NCI-H1694 treated with DMSO at 0.1 percent for 48 hours (cell line): ENCODE measurements at regions not wholly inside any gene's neighbourhood (a gene's known extent, or its start where the extent isn't known, plus 50 kb on each side); places are given as distances from the start of the nearest gene placed in this dataset.
"Not testable (repeated sequence)": the region's sequence is repeated elsewhere in the genome, so short reads cannot be mapped to it uniquely, and the experiment has no call there.

Experiments
- DNase-seq: peaks from one replicate; lab custom pipeline; 2025; lab: John Stamatoyannopoulos, UW

- DNase-seq = no peak
These were observed 154.0 kb downstream of the MATN1 start for GRCh38 chr1:30569384-30569783.

GRCh38 chr1:30562559-30562958, 160.8 kb downstream of the MATN1 start:
- DNase-seq = no peak

DNA sequence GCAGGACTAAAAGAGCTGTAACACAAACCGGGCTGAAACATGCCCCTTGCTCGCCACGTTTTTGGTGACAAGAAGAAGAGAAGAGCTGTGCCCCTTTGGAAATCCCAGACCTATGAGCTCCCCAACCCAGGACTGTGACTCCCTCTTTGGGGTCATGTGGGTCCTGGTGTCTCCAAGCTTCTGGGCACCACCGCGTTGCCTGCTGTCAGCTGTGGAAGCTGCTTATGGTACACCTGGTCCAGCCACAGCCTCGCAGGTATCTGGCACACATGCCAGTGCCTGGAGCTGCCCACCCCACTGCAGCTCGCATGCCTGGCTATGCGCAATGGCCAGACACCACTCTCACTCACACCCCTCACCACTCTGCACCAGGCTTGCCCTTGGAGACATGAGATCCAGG, 171.8 kb downstream of the MATN1 start:
- no peak for DNase-seq

DNA sequence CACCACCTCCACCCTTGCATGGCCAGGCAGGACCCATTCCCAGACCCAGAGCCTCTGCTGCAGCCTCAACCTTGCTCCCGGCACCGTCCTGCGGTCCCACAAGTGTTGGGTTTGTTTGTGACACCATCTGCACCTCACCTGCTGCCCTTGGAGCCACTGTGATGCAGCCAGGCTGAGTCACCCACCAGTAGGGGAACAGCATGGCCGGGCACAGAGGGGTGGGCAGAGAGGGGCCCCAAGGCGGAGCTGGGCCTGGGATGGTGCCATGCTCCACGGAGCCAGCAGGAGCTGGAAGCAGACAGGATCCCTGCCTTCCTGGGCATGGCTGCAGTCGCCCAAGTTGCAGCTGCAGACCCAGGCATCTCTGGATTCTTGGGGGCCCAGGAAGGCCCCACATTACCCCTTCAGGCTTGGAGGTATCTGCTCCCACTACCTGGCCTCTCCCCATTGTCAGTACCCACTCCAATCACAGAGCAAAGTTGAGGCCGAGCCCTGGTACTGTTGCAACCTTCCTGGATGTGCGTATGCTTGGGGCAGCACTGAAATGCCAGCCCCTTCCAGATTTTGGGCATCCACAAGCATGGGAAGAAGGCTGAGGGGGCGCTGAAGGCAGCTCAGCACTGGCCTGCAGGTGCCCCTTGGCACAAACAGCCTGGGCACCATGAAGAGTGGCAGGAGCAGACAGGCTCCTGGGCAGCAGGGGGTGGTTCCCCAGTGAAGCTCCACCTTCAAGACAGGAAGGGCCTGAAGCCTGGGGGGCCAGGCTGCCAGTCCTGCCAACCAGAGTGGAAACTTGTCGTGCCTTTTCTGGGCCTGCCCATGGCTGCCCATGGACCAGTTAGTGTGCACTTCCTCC, 172.8 kb downstream of the MATN1 start:
- no peak for DNase-seq

DNA sequence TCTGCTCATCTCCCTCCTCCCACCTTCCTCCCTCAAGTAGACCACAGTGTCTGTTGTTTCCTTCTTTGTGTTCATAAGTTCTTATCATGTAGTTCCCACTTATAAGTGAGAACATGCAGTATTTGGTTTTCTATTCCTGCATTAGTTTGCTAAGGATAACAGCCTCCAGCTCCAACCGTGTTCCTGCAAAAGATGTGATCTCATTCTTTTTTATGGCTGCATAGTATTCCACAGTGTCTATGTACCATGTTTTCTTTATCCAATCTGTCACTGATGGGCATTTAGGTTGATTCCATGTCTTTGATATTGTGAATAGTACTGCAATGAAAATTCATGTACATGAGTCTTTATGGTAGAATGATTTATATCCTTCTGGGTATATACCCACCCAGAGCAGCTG, 173.5 kb downstream of the MATN1 start:
- not testable (repeated sequence) for DNase-seq

GRCh38 chr1:30548294-30548693, 175.1 kb downstream of the MATN1 start:
- no peak for DNase-seq

- not testable (repeated sequence) for DNase-seq
These were observed 176.1 kb downstream of the MATN1 start for GRCh38 chr1:30547326-30547725.

DNA sequence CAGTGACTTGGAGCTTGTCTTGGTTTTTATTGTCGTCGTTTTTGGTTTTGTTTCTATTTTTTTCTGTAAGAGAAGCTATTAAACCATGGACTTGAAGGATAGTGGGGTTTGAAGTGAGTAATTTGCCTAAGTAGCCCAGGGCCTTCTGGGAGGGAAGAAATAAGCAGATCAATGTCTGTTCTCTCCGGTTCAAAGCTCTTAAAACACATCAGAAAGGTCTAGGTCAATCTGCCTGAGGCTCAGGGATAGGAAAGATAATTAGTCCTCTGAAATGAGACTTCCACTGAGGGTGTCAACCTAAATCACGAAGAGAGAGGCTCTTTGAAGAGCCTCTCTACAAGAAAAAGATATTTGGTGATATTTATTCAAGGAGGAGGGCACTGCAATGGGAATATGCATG, 178.0 kb downstream of the MATN1 start:
- DNase-seq = no peak

- DNase-seq = no peak
These were observed 181.5 kb downstream of the MATN1 start for GRCh38 chr1:30541721-30542485.

- no peak for DNase-seq
These were observed 182.7 kb downstream of the MATN1 start for GRCh38 chr1:30540611-30541192.

- DNase-seq = no peak
These were observed 183.5 kb downstream of the MATN1 start for GRCh38 chr1:30539884-30540283.

DNA sequence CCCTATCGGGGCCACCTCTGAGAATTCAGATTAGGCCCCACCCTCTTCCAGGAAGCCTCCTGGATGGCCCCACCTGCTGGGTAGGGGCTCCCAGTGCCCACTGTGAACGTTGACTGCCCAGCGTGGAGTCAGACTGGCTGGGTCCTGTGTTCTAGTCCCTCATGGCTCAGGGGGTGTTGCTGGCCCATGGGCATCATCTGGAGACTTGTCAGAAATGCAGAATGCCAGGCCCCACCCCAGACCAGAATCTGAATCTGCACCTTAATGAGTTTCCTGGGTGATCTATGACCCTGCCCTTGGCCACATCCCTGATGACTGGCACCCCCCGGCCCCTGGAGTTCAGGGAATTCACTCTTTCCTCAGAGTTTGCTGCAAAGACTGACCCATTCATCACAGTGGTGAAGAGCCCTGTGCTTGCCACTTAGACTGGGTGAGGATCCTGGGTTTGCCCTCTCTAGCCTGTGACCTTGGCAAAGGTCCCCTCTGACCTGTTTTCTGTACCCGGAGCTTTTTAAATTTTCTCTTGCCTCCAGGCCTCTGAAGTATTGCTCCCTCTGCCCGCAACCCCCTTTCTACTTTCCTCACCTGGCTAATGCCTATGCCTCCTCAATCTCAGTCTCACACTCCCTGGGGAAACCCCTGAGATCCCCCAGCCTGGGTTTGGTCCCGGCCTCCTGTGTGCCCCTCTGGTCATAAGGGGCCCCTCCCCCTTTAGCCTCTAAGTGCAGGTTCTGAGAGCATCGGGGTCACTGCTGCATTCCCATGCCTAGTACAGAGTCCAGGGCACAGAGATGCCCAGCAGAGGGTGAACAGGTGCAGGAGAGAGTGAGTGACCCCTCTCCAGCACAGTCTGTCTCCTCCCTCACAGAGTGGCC, 184.2 kb downstream of the MATN1 start:
- no peak for DNase-seq

- peak; percentile 25 for DNase-seq
These were observed 185.0 kb downstream of the MATN1 start for GRCh38 chr1:30538226-30538992.

- no peak for DNase-seq
These were observed 186.1 kb downstream of the MATN1 start for GRCh38 chr1:30537279-30537678.

- DNase-seq = no peak
These were observed 186.9 kb downstream of the MATN1 start for GRCh38 chr1:30536530-30536929.

GRCh38 chr1:30535595-30536325, 187.6 kb downstream of the MATN1 start:
- DNase-seq = no peak

DNA sequence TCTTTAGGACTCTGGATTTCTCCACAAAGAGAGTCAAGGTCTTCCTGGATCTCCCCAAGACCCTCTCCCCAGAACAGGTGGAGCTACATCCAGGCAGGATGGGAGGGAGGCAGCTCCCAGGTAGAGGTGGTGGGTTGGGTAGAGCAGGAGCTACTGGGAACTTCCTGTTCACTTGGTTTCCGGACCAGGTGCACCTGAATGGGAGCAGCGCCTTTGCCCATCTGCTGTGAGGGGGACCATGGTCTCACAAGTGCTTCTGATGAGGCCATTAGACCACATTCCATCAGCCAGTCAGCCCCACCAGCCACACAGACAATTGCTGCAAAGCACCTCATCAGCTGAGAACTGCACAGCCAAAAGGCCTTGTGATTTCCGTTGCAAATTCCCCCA, 188.8 kb downstream of the MATN1 start:
- no peak for DNase-seq

DNA sequence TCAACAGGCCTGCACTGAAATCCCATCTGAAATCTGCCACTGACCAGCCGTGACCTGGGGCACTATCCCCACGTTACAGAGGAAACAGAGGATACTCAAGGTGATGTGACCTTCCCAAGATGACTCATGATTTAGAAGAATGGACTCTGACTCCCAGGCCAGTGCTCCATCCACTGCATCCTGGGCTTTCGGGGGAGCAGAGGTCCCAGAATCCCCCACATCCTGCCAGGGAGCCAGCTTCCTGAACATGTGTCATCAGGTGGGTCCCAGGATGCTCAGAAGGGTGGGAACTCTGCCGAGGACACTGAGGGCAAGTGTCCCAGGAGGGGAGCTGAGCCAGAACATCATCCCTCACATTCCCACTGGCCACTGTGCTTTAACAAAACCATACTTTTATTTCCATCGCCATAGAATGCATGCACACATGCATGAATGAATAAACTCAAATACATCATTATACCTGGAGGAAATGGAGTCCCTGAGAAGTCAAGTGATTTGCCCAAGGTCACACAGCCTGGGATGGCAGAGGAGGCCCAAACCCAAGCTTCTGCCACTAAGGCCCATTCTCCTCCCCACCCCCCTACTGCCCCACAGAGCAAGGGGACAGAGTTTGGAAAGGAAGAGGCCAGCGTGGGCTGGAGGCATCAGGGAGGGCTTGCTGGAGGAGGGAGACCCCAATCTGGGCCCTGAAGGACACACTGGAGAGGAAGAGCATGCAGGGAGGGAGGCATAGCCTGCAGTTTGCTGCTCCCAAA, 189.4 kb downstream of the MATN1 start:
- no peak for DNase-seq

DNA sequence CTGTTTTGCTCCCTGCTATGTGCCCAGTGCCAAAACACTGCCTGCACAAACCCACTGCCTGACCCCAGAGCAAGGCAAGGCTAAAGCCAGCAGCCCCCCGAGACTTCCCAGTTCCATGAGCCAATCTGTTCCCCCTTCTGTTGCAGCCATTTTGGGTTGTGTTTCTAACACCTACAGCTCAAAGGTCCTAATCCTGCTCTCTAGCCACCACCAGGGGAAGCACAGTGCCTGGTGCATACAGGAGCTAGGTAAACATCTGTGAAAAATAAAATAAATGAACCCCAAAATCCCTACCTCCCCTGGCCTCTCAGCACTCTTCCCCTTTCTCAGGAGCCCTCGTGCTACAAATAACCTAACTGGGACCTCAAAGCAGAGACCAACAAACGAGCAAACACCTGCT, 190.2 kb downstream of the MATN1 start:
- no peak for DNase-seq

DNA sequence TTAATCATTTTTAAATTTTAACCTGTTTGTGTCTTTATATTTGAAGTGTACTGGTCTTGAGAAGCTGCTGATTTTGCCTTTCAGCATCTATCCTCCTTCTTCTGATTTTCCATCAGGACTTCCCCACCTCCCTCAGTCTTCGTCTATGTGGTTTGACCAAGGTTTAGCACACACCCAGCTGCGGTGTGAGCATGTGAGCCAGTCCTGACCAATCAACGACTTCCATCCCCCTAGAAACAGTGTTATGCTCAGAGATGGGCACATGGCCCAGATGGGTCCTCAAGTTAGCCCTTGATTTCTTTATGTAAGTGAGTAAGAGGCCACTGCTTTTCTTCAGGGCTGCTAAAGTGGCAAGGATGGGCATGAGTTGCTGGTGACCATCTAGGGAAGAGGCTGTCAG, 190.8 kb downstream of the MATN1 start:
- DNase-seq = no peak
